GM12864 (cell line): ENCODE measurements at regions not wholly inside any gene's neighbourhood (a gene's known extent, or its start where the extent isn't known, plus 50 kb on each side); places are given as distances from the start of the nearest gene placed in this dataset.

Experiments used
- DNase-seq: peaks from one replicate; pipeline ENCODE4 v3.0.0-alpha.2; 2011; ENCODE audit warnings: low read depth
- H3K4me3 ChIP-seq: 2 replicates; pipeline ENCODE4 v1.5.1; 2011; ENCODE audit warnings: mild to moderate bottlenecking, low read depth, low read length, control low read depth
- TF ChIP-seq, protein P1 (sequence below): IDR thresholded peaks from 2 replicates; pipeline ENCODE4 v1.5.1; 2011; ENCODE audit warnings: low read depth, mild to moderate bottlenecking, moderate library complexity, low read length, control low read depth, inconsistent platforms; ENCODE audit errors: missing control alignments

- H3K4me3 ChIP-seq = no peak overlapping the region
- TF ChIP-seq, protein P1, sequence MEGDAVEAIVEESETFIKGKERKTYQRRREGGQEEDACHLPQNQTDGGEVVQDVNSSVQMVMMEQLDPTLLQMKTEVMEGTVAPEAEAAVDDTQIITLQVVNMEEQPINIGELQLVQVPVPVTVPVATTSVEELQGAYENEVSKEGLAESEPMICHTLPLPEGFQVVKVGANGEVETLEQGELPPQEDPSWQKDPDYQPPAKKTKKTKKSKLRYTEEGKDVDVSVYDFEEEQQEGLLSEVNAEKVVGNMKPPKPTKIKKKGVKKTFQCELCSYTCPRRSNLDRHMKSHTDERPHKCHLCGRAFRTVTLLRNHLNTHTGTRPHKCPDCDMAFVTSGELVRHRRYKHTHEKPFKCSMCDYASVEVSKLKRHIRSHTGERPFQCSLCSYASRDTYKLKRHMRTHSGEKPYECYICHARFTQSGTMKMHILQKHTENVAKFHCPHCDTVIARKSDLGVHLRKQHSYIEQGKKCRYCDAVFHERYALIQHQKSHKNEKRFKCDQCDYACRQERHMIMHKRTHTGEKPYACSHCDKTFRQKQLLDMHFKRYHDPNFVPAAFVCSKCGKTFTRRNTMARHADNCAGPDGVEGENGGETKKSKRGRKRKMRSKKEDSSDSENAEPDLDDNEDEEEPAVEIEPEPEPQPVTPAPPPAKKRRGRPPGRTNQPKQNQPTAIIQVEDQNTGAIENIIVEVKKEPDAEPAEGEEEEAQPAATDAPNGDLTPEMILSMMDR = no peak
- DNase-seq = no peak
Observed at GRCh38 chr6:66599541-66599940, 892.5 kb upstream of the EYS start.

DNA sequence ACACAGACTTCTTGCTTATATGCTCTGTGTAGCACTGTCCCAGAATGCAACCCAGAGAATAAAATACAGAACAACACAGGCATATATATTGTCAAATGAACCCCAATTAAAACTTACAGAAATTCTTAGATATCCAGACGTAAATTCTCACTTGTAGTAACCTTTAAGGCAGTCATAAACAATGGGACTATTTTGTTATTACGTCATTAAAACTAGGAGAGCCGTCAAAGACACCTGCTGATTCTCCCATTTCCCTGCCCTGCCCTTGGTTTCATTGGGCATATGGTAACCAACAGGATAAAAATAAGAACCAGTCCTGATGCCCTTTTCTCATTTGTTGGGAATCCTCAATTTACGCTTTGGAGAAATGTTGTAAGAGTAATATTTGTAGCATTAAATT is 871.3 kb upstream of the EYS start:
- DNase-seq = no peak
- no peak overlapping the region for H3K4me3 ChIP-seq
- TF ChIP-seq, protein P1 = no peak

DNA sequence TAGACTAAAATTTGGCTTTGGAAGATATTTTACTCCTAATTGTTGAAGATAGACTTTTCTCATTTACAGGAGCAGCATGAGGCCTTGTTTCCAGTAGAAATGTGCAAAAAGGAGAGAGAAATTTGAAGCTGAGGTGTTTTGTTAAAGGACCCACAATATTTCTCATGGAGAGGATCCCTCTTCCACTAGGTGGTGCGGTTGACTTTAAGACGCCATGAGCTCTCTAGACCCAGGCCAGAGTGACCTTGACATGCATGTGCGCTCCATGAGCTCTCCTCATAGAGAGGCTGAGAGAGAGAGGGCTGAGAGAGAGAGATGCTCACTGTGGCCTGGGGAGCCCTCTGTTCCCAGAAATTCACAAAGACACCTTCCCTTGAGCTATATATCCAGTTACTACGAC is 861.2 kb upstream of the EYS start:
- DNase-seq = no peak
- H3K4me3 ChIP-seq = no peak overlapping the region
- TF ChIP-seq, protein P1 = no peak

DNA sequence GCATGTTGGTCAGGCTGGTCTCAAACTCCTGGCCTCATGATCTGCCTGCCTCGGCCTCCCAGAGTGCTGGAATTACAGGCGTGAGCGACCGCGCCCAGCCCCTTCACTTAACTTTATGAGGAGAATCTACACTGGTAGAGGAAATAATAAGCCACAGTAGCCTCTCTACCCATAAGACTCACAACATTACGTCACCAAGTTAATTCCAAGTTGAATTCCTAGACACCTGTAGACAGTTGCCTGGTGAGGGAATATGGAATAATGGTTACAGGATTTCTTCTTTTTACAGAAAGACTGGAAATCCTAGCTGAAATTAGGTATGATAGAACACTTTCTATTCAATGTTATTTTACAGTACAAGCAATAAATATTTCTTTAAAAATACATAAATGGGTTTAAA is 854.5 kb upstream of the EYS start:
- no peak overlapping the region for H3K4me3 ChIP-seq
- DNase-seq = no peak
- TF ChIP-seq, protein P1 = no peak

- TF ChIP-seq, protein P1 = no peak
- DNase-seq = no peak
- no peak overlapping the region for H3K4me3 ChIP-seq
Observed at GRCh38 chr6:66558189-66558588, 851.2 kb upstream of the EYS start.

GRCh38 chr6:66556936-66557335 is 849.9 kb upstream of the EYS start:
- DNase-seq = no peak

GRCh38 chr6:66555082-66555481 is 848.1 kb upstream of the EYS start:
- TF ChIP-seq, protein P1 = no peak
- no peak for DNase-seq

More at GRCh38 chr6:66556936-66557335, 849.9 kb upstream of the EYS start:
- H3K4me3 ChIP-seq = no peak overlapping the region
- TF ChIP-seq, protein P1 = no peak

More at GRCh38 chr6:66555082-66555481, 848.1 kb upstream of the EYS start:
- H3K4me3 ChIP-seq = no peak overlapping the region
